Stimulated activated CD4-positive, alpha-beta T cell treated with anti-CD3 and anti-CD28 coated beads, Interleukin-2, amount 100 ng/mL, for 48 hours (primary cell): ENCODE measurements at regions not wholly inside any gene's neighbourhood (a gene's known extent, or its start where the extent isn't known, plus 50 kb on each side); places are given as distances from the start of the nearest gene placed in this dataset.
"Not testable (repeated sequence)": the region's sequence is repeated elsewhere in the genome, so short reads cannot be mapped to it uniquely, and the experiment has no call there.

Source experiments
- DNase-seq, 2 donors: peaks; one replicate each; pipeline ENCODE4 v3.0.0-alpha.2; 2020

GRCh38 chr18:57951999-57952774 lies 91.8 kb upstream of the NEDD4L start:
- no peak for DNase-seq

DNA sequence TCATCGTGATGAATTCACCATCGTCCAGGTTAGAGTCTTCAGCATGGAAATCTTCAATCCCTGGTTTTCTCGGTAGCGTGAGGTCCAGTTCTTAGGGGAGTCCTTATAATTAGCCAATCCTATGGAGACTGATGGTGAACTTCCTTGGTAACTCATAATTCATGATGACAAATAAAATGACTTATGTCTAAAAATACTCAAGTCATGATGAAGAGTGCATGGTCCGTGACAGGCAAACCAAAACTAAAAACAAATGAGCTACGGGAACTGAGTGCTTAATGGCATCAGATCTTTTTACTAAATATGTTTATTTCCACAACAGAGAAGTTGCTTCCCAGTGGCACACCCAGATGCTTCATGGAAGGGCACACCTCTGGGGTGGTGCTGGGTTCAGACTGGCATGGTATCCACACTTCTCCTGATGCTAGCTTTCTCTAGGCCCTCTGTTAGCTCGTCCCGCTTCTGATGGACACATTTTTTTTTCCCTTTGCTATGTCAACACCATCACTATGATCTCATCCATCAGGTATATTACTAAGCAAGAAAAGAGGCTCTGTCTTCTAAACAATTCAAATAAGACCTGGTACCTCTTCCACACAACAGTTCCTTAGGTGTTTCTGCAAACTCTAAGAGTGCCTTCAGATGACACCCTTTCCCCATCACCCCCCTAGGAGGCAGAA lies 92.8 kb upstream of the NEDD4L start:
- DNase-seq = no peak

DNA sequence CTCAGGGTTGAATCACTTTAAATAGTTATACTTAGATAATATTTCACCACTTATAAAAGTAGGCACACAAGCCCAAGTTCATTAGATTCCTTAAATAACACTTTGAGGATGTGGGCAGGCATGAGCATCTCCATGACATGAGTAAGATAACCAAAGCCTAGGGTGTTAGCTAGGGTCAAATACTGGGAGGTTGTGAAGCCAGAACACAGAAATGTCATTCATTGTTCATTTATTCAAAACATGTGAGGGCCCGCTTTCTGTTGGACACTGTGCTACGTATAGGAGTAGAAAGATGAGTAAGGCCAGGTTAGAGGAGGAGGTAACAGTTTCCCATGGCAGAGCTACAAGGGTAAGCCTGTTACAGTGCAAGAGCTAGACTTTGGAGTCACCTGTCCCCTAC lies 93.5 kb upstream of the NEDD4L start:
- no peak for DNase-seq

DNA sequence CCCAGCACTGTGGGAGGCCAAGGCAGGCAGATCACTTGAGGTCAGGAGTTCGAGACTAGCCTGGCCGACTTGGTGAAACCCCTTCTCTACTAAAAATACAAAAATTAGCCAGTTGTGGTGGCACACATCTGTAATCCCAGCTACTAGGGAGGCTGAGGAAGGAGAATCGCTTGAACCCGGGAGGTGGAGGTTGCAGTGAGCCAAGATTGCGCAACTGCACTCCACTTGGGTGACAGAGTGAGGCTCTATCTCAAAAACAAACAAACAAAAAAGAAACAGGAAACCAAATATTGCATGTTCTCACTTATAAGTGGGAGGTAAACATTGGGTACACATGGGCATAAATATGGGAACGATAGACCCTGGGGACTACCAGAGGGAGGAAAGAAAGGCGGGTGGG lies 94.7 kb upstream of the NEDD4L start:
- not testable (repeated sequence) for DNase-seq

- no peak for DNase-seq
Observed at GRCh38 chr18:57947117-57947516, 96.9 kb upstream of the NEDD4L start.

- DNase-seq = no peak
Observed at GRCh38 chr18:57943723-57944122, 100.3 kb upstream of the NEDD4L start.

- DNase-seq = no peak
Observed at GRCh38 chr18:57942493-57942892, 101.5 kb upstream of the NEDD4L start.

DNA sequence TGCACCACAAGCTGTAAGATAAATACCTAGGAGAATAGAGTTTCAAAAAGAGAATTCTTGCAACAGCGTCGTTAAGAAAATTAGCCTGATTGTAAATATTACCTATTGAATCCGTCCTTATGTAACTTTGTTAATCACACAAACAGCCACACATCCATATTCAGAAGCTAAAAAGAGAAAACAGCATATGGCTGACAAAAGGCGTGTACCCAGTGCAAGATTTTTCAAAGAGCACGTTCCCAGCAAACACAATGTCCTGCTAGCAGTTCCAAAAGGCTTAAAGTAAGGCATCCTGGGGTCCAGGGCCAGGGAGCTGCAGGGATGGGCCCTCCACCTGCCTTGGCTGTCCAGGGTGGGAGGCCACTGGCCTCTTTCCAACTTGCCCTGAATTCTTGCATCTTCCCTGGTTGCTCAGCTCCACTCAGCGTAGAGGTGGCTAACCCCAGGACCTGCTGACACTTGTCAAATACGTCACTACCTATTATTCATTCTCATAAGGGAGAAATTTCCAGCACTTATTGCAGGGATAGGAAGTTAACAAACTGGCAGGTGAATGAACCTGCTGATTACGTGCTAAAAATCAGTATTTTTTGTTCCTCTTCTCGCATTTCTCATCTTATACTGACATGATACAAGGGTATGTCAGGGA lies 102.1 kb upstream of the NEDD4L start:
- no peak for DNase-seq

- no peak for DNase-seq
Observed at GRCh38 chr18:57940166-57940660, 103.8 kb upstream of the NEDD4L start.

DNA sequence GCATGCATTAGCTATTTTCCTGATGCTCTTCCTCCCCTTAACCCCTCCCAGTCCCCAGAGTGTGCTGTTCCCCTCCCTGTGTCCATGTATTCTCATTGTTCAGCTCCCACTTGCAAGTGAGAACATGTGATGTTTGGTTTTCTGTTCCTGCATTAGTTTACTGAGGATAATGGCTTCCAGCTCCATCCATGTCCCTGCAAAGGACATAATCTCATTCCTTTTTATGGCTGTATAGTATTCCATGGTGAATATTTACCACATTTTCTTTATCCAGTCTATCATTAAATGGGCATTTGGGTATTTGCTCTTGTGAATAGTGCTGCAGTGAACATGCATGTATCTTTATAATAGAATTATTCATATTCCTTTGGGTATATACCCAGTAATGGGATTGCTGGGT lies 109.7 kb upstream of the NEDD4L start:
- not testable (repeated sequence) for DNase-seq

DNA sequence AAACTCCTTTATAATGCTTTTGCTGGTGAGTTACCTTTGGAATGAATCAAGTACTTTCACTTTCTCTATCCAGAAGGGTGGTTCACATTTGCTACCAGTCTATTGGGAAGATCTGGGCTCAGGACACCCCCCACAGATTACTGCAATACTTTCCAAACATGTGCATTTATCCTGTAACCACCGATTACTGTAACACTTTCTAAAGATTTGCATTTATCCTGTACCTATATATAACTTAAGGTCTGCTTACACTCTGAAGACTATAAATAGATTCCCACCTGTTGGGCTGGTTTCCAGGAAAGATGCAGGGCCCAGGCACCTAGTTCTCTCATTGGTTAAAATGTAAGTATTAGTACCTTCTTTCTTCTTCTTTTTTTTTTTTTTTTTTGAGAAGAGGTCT lies 113.0 kb upstream of the NEDD4L start:
- no peak for DNase-seq

DNA sequence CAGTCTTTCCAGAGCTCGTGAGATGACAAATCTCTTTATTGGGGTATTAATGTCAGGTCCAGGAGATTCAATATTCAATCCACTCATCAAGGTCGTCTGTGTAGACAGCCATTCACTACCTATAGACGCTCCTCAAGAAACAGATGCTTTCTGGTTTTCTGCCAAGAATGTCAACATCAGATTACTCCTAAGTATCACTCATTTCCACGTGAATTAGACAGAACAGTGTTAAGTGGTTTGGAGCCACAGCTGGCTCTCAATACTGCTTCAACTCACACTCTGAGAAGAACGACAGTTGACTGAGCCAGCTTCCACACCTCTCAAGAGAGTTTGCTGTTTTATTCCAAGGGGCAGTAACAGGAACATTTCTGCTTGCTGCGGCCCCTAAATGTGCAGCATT lies 113.5 kb upstream of the NEDD4L start:
- no peak for DNase-seq

- no peak for DNase-seq
Observed at GRCh38 chr18:57929922-57930321, 114.1 kb upstream of the NEDD4L start.

GRCh38 chr18:57928466-57928865 lies 115.6 kb upstream of the NEDD4L start:
- no peak for DNase-seq

- DNase-seq = no peak
Observed at GRCh38 chr18:57927511-57927910, 116.5 kb upstream of the NEDD4L start.

DNA sequence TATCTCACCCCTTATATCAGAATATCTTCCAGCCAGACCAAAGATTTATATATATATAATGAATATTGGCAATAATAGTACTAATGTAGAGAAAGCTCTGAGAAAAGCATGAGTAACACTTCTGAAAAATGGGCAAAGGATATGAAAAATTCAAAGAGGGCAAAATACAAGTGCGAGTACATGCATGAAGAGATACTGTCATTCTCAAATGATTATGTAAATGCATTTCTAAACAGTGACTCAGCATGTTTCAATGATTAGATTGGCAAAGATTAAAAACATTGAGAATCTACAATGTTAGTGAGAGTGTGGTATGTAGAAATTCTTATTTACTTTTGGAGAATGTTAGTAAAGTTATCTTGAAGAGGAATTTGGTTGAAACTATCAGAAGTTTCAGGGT lies 118.3 kb upstream of the NEDD4L start:
- DNase-seq = no peak

GRCh38 chr18:57923611-57924010 lies 120.4 kb upstream of the NEDD4L start:
- no peak for DNase-seq

DNA sequence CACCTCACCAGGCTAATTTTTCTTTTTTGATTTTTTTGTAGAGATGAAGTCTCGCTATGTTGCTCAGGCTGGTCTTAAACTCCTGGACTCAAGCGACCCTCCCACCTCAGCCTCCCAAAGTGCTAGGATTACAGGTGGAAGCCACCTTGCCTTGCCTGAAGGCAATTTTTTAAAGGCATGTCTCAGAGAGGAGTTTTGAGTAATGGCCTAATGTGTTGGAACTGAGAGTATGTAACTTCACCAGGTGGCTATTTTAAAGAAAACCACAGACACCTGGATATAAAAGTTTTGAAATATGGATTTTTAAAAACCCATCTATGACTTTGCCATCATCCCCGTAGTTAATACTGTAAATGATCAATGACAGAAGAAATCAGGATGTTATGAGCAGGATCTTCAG lies 119.8 kb upstream of the ATP8B1 start:
- DNase-seq = no peak

GRCh38 chr18:57921708-57922107 lies 118.6 kb upstream of the ATP8B1 start:
- DNase-seq = no peak

DNA sequence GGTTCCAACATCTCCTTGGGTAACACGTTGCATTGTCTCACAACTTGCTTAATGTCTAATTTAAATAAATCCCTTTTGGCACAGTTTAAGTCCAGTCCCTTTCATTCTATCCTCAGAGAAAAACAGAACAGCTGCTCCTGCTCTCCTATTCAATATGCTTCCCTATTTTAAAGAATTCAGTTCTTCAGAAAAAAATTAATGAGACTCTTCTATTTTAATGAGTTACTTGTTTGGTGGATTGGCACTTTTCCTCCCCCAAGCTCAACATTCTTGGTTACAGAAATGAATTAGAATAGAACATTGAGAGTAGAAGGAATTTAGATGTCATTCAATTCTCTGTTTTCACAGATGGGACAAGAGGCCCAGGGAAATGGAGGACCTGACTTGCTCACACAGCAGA lies 116.9 kb upstream of the ATP8B1 start:
- DNase-seq = no peak

GRCh38 chr18:57918601-57919000 lies 115.5 kb upstream of the ATP8B1 start:
- DNase-seq = no peak

GRCh38 chr18:57916684-57917083 lies 113.6 kb upstream of the ATP8B1 start:
- DNase-seq = no peak

DNA sequence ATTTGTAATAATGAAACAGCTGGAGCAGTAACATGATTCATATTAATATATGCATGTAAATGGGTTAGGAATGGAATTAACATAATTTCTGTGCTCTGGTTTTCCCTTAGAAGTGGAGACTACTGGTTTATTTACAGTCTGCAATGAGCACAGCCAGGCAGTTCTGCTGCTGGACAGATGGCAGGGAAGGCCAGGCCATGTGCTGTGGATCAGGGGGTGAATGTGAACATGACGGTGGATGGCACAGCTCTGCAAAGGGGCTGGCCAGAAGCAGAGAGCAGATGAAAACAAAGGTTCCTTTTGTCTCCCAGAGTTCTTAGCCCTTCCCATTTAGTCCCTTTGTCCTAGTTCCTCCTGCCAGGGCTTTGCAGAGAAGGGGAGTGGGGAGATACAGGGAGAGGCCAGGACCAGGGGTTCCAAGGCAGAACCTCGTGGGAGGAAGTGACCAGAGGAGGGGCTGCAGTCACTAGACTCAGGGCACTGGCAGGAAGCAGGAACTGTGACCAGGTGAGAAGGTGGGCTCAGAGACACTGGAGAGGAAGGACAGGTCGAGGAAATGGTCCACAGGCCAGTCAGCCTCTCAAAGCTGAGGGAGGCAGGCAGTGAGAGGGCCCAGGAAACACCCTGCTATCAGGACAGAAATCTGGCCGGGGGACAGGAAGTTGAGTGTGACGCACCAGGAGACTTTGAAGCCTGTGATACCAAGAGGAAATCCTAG lies 112.9 kb upstream of the ATP8B1 start:
- no peak for DNase-seq
